ENCODE measurements at regions not wholly inside any gene's neighbourhood (a gene's known extent, or its start where the extent isn't known, plus 50 kb on each side); places are given as distances from the start of the nearest gene placed in this dataset.
"Not testable (repeated sequence)": the region's sequence is repeated elsewhere in the genome, so short reads cannot be mapped to it uniquely, and the experiment has no call there.

- no peak overlapping the region for H3K4me3 ChIP-seq (ENCODE audit: low read depth, low read length)
- TF ChIP-seq CTCF (IDR thresholded peaks at IDR 0.05; ENCODE audit: low read depth, low read length, missing control alignments), result no peak
- DNase-seq (ENCODE audit: low read depth), result no peak
These were observed 70.5 kb downstream of the KPNA2 start for GRCh38 chr17:68106085-68106484.

GRCh38 chr17:68107373-68107772 lies 71.8 kb downstream of the KPNA2 start:
- no peak for DNase-seq (ENCODE audit: low read depth)
- H3K4me3 ChIP-seq (ENCODE audit: low read depth, low read length), result no peak overlapping the region
- no peak for TF ChIP-seq CTCF (IDR thresholded peaks at IDR 0.05; ENCODE audit: low read depth, low read length, missing control alignments)

- no peak for DNase-seq (ENCODE audit: low read depth)
- TF ChIP-seq CTCF (IDR thresholded peaks at IDR 0.05; ENCODE audit: low read depth, low read length, missing control alignments), result no peak
These were observed 72.9 kb downstream of the KPNA2 start for GRCh38 chr17:68108313-68109000.

GRCh38 chr17:68109404-68109803 lies 73.9 kb downstream of the KPNA2 start:
- not testable (repeated sequence) for H3K4me3 ChIP-seq (ENCODE audit: low read depth, low read length); DNase-seq (ENCODE audit: low read depth)

More at GRCh38 chr17:68108313-68109000, 72.9 kb downstream of the KPNA2 start:
- H3K4me3 ChIP-seq (ENCODE audit: low read depth, low read length), result no peak overlapping the region

GRCh38 chr17:68116211-68116610 lies 80.7 kb downstream of the KPNA2 start:
- DNase-seq (ENCODE audit: low read depth); H3K4me3 ChIP-seq (ENCODE audit: low read depth, low read length): not testable (repeated sequence)

- no peak overlapping the region for H3K4me3 ChIP-seq (ENCODE audit: low read depth, low read length)
- no peak for TF ChIP-seq CTCF (IDR thresholded peaks at IDR 0.05; ENCODE audit: low read depth, low read length, missing control alignments)
- DNase-seq (ENCODE audit: low read depth), result no peak
These were observed 87.1 kb downstream of the KPNA2 start for GRCh38 chr17:68122587-68122986.

- no peak for TF ChIP-seq CTCF (IDR thresholded peaks at IDR 0.05; ENCODE audit: low read depth, low read length, missing control alignments)
- DNase-seq (ENCODE audit: low read depth), result no peak
- no peak overlapping the region for H3K4me3 ChIP-seq (ENCODE audit: low read depth, low read length)
These were observed 89.8 kb downstream of the KPNA2 start for GRCh38 chr17:68125111-68125870.

GRCh38 chr17:68127914-68128313 lies 92.4 kb downstream of the KPNA2 start:
- no peak overlapping the region for H3K4me3 ChIP-seq (ENCODE audit: low read depth, low read length)
- no peak for DNase-seq (ENCODE audit: low read depth)
- no peak for TF ChIP-seq CTCF (IDR thresholded peaks at IDR 0.05; ENCODE audit: low read depth, low read length, missing control alignments)
